Panc1 (cell line): ENCODE measurements at regions not wholly inside any gene's neighbourhood (a gene's known extent, or its start where the extent isn't known, plus 50 kb on each side); places are given as distances from the start of the nearest gene placed in this dataset.
"Not testable (repeated sequence)": the region's sequence is repeated elsewhere in the genome, so short reads cannot be mapped to it uniquely, and the experiment has no call there.

Experiments used
- ATAC-seq: fragments of 200-7000 bp; cut with Tn5 transposase; 2 replicates; pipeline ENCODE4 v1.9.1; 2020; ENCODE audit warnings: mild to moderate bottlenecking, moderate library complexity
- BruUV-seq: library from RNA; stranded (reverse); fragments of 400-500 nt; replicated peaks from 2 replicates; lab custom pipeline; 2021; lab: Mats Ljungman, UMichigan
- CTCF ChIA-PET: fragments of 300-600 bp; sonication (Branson Sonifier 250); formaldehyde crosslinking; loops from one replicate; lab custom pipeline; 2022; ENCODE audit warnings: antibody characterized with exemption; lab: Charles Lee
- POLR2A ChIA-PET: fragments of 300-600 bp; sonication (Branson Sonifier 250); formaldehyde crosslinking; loops from one replicate; lab custom pipeline; 2022; ENCODE audit warnings: antibody characterized with exemption; lab: Charles Lee
- DNase-seq: peaks from one replicate; pipeline ENCODE4 v3.0.0-alpha.2; 2010; ENCODE audit warnings: low read depth, low spot score
- H3K27ac ChIP-seq: 2 replicates; pipeline ENCODE4 v1.5.1; 2011; ENCODE audit warnings: mild to moderate bottlenecking, low read length, inconsistent platforms
- H3K27me3 ChIP-seq: fragments of 200-500 bp; sonication (Bioruptor generic); 2 replicates; pipeline ENCODE4 v1.6.0; 2014; ENCODE audit warnings: low read length, inconsistent platforms; ENCODE audit not compliant: control insufficient read depth, insufficient read depth
- H3K36me3 ChIP-seq: fragments of 200-500 bp; sonication (Bioruptor generic); 2 replicates; pipeline ENCODE4 v1.5.1; 2014; ENCODE audit warnings: inconsistent platforms, mild to moderate bottlenecking, low read length, moderate library complexity; ENCODE audit not compliant: control insufficient read depth, insufficient read depth
- H3K4me1 ChIP-seq: 2 replicates; pipeline ENCODE4 v1.5.1; 2011; ENCODE audit warnings: inconsistent platforms, mild to moderate bottlenecking, low read length, moderate library complexity; ENCODE audit not compliant: control insufficient read depth, insufficient read depth
- H3K4me3 ChIP-seq, 2 experiments: 2 replicates each; pipeline ENCODE4 v1.5.1; 2011 to 2012; ENCODE audit warnings: low read depth in 2 of 2, low read length in 2 of 2, mild to moderate bottlenecking in 2 of 2, inconsistent platforms in 1 of 2, moderate library complexity in 1 of 2
- H3K9me3 ChIP-seq: fragments of 200-500 bp; sonication (Bioruptor generic); 2 replicates; pipeline ENCODE4 v1.5.1; 2014; ENCODE audit warnings: low read depth, mild to moderate bottlenecking, inconsistent platforms, low read length, moderate library complexity; ENCODE audit not compliant: control insufficient read depth, insufficient read depth
- in situ Hi-C: cut with HindIII; loops from 2 replicates; pipeline ENCODE4 v1.10.0; 2016; ENCODE audit warnings: low sequenced_read_pairs, low pct_unique_long_range_greater_than_20kb
- intact Hi-C: fragments of 100-400 bp; cut with micrococcal nuclease; formaldehyde crosslinking; loops from one replicate; pipeline ENCODE4 v1.10.0; 2022; ENCODE audit not compliant: unreplicated experiment

GRCh38 chr16:18725321-18725720 lies 64.8 kb downstream of the RPS15A start:
- ATAC-seq, intact Hi-C loops, H3K9me3 ChIP-seq, in situ Hi-C loops, H3K4me1 ChIP-seq, CTCF ChIA-PET, BruUV-seq, H3K27ac ChIP-seq, H3K36me3 ChIP-seq, POLR2A ChIA-PET, H3K4me3 ChIP-seq, DNase-seq, H3K27me3 ChIP-seq: not testable (repeated sequence)

GRCh38 chr16:18719978-18720377 lies 70.2 kb downstream of the RPS15A start:
- H3K36me3 ChIP-seq, BruUV-seq, intact Hi-C loops, H3K27ac ChIP-seq, POLR2A ChIA-PET, DNase-seq, H3K27me3 ChIP-seq, ATAC-seq, in situ Hi-C loops, H3K4me3 ChIP-seq, H3K4me1 ChIP-seq, H3K9me3 ChIP-seq: not testable (repeated sequence)
- CTCF ChIA-PET, result interaction anchor here (0.6 kb wide), 1 partner anchor 139 kb away, joined by 5 read pairs; no protein-coding TSS in a partner anchor

- DNase-seq, BruUV-seq, intact Hi-C loops, H3K36me3 ChIP-seq, ATAC-seq, H3K4me3 ChIP-seq, H3K4me1 ChIP-seq, CTCF ChIA-PET, H3K9me3 ChIP-seq, H3K27me3 ChIP-seq, H3K27ac ChIP-seq, in situ Hi-C loops, POLR2A ChIA-PET: not testable (repeated sequence)
Measured at GRCh38 chr16:18712580-18712979, 77.6 kb downstream of the RPS15A start.

- BruUV-seq, H3K4me3 ChIP-seq, H3K4me1 ChIP-seq, ATAC-seq, in situ Hi-C loops, CTCF ChIA-PET, DNase-seq, H3K27me3 ChIP-seq, H3K27ac ChIP-seq, POLR2A ChIA-PET, H3K36me3 ChIP-seq, intact Hi-C loops, H3K9me3 ChIP-seq: not testable (repeated sequence)
Measured at GRCh38 chr16:18710659-18711058, 79.5 kb downstream of the RPS15A start.

- intact Hi-C loops, H3K36me3 ChIP-seq, in situ Hi-C loops, POLR2A ChIA-PET, H3K4me1 ChIP-seq, H3K27me3 ChIP-seq, DNase-seq, CTCF ChIA-PET, BruUV-seq, ATAC-seq, H3K4me3 ChIP-seq, H3K9me3 ChIP-seq, H3K27ac ChIP-seq: not testable (repeated sequence)
Measured at GRCh38 chr16:18701239-18701638, 88.9 kb downstream of the RPS15A start.

- H3K27ac ChIP-seq, in situ Hi-C loops, H3K4me3 ChIP-seq, POLR2A ChIA-PET, H3K36me3 ChIP-seq, H3K27me3 ChIP-seq, H3K9me3 ChIP-seq, intact Hi-C loops, ATAC-seq, H3K4me1 ChIP-seq, DNase-seq, CTCF ChIA-PET, BruUV-seq: not testable (repeated sequence)
Measured at GRCh38 chr16:18696029-18696428, 94.1 kb downstream of the RPS15A start.

- H3K27me3 ChIP-seq, H3K27ac ChIP-seq, in situ Hi-C loops, H3K4me1 ChIP-seq, BruUV-seq, DNase-seq, ATAC-seq, H3K4me3 ChIP-seq, POLR2A ChIA-PET, H3K36me3 ChIP-seq, H3K9me3 ChIP-seq, CTCF ChIA-PET, intact Hi-C loops: not testable (repeated sequence)
Measured at GRCh38 chr16:18686079-18686968, 103.8 kb downstream of the RPS15A start.
